ENCODE measurements at regions not wholly inside any gene's neighbourhood (a gene's known extent, or its start where the extent isn't known, plus 50 kb on each side); places are given as distances from the start of the nearest gene placed in this dataset.

- Histone ChIP-seq H3K4me3 (ENCODE audit: low read depth in 1 of 2, low read length in 2 of 2) (no peak overlapping the region), H3K36me3 (ENCODE audit: control insufficient read depth in 1 of 2, insufficient read depth in 2 of 2, low read length in 2 of 2) (no peaks in the 10 kb centered on the region), H3K27me3 (ENCODE audit: control insufficient read depth in 1 of 2, insufficient read depth in 2 of 2, low read length in 2 of 2) (no peaks in the 10 kb centered on the region), H3K27ac (ENCODE audit: low read depth, low read length) (no peak overlapping the region), H3K4me1 (ENCODE audit: control insufficient read depth in 1 of 2, insufficient read depth in 2 of 2, low read length in 2 of 2) (no peaks in the 10 kb centered on the region), H3K9ac (ENCODE audit: low read depth in 1 of 2, low read length in 2 of 2) (no peak overlapping the region), H3K9me3 (ENCODE audit: control insufficient read depth in 1 of 2, low read length in 2 of 2) (no peaks in the 10 kb centered on the region)
Observed at GRCh38 chr6:84815896-84816735, 51.7 kb upstream of the TBX18 start.

All from duodenal mucosa (tissue), 2 donors.